Activated CD4-positive, alpha-beta memory T cell treated with anti-CD3 and anti-CD28 coated beads, Interleukin-2, amount 10 ng/mL, durations not matched to agents 7 days and 5 days (primary cell): ENCODE measurements at regions not wholly inside any gene's neighbourhood (a gene's known extent, or its start where the extent isn't known, plus 50 kb on each side); places are given as distances from the start of the nearest gene placed in this dataset.

Experiments used
- CTCF ChIA-PET: fragments of 350-600 bp; sonication (Branson Sonifier 250); formaldehyde crosslinking; loops from one replicate; lab custom pipeline; 2021; ENCODE audit warnings: antibody characterized with exemption, inconsistent platforms; lab: Charles Lee
- POLR2A ChIA-PET: fragments of 350-600 bp; sonication (Branson Sonifier 250); formaldehyde crosslinking; loops from one replicate; lab custom pipeline; 2021; ENCODE audit warnings: antibody characterized with exemption; lab: Charles Lee
- DNase-seq: peaks from one replicate; pipeline ENCODE4 v3.0.0-alpha.2; 2020
- H3K27ac Mint-ChIP-seq: one replicate; pipeline ENCODE4 v1.8.0; 2021; ENCODE audit warnings: mild to moderate bottlenecking, mixed read lengths
- H3K27me3 Mint-ChIP-seq: one replicate; pipeline ENCODE4 v1.8.0; 2021; ENCODE audit warnings: mixed read lengths
- H3K36me3 Mint-ChIP-seq: one replicate; pipeline ENCODE4 v1.8.0; 2021; ENCODE audit warnings: low read depth, mixed read lengths
- H3K4me1 Mint-ChIP-seq: one replicate; pipeline ENCODE4 v1.8.0; 2021; ENCODE audit warnings: mixed read lengths
- H3K4me3 Mint-ChIP-seq: one replicate; pipeline ENCODE4 v1.8.0; 2021; ENCODE audit warnings: mild to moderate bottlenecking, mixed read lengths
- H3K9me3 Mint-ChIP-seq: one replicate; pipeline ENCODE4 v1.8.0; 2021; ENCODE audit warnings: mixed read lengths

DNA sequence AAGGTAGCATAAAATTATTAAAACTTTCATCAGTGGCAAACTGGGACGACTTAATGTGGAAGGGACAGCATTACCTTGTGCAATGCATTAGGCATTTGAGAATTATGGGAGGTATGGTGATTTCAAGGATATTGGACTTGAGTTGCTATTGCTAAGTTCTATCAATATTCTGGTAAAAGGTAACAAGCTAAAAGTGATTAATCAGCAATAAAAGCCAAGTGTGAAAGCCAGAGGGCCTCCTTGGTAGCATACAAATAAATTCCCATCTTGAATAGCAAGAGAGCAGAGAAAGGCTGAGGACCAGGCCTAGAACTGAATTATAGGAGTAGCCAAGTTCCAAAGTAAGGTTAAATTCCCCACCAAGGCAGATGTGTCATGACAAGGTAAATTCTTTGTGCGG is 74.2 kb upstream of the KCNH7 start:
- POLR2A ChIA-PET = no interaction called here
- CTCF ChIA-PET = no interaction called here
- H3K27ac Mint-ChIP-seq = no peak overlapping the region
- no peak overlapping the region for H3K4me3 Mint-ChIP-seq
- H3K4me1 Mint-ChIP-seq = no peaks in the 10 kb centered on the region
- H3K36me3 Mint-ChIP-seq = no peaks in the 10 kb centered on the region
- no peak for DNase-seq
- H3K9me3 Mint-ChIP-seq = peaks cover 6% of the 10 kb centered on the region
- no peaks in the 10 kb centered on the region for H3K27me3 Mint-ChIP-seq

DNA sequence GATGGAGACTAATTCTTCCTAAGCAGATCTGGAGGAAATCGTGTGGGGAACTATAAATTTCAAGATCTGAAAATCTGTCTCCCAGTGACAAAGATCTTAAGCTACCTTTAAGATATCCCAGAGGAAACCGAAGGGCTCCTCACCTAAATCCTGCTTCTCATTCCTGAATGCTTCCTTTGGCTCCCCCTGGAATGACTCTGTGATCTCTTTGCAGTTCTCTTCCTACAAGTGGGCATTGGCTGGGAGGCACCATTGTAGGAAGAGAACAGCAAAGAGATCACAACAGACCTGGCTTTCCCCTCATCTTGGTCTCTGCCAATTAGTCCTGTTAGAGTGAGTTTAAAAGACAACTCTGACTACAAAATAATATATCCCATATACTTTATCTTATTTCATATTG is 70.0 kb upstream of the KCNH7 start:
- DNase-seq = no peak
- Mint-ChIP-seq H3K4me1 (no peaks in the 10 kb centered on the region), H3K36me3 (no peaks in the 10 kb centered on the region), H3K27me3 (no peaks in the 10 kb centered on the region), H3K27ac (no peak overlapping the region), H3K9me3 (no peaks in the 10 kb centered on the region), H3K4me3 (no peak overlapping the region)
- CTCF ChIA-PET = no interaction called here
- POLR2A ChIA-PET = no interaction called here

DNA sequence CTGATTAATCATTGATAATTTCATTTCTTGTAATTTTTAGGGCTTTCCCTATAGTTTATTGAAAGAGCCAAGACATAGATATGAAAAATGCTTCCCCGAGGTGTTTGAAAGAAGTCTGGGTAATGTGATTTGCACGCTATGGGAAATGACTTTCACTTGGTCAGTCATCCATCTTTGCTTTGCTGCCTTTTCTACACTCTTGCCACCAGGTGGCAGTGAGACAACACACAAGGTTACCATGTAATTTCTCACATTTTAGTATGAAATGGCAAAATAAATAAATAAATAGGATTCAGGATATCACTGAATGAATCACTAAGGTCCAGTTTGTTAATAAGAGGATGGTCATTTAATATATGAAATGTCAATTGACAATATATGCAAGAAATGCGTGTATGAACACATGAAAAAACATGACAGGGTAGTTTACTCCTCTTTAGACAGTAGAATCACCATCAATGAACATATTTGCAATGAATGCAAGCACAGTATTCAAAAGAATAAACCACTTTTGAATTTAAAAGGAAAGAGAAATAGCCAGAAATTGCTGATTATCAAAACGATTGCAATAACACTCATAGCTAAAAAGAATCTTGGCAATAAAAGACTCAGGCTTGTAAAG is 52.2 kb upstream of the KCNH7 start:
- no peaks in the 10 kb centered on the region for H3K36me3 Mint-ChIP-seq
- ChIA-PET POLR2A (no interaction called here), CTCF (no interaction called here)
- DNase-seq = no peak
- H3K9me3 Mint-ChIP-seq = no peaks in the 10 kb centered on the region
- no peak overlapping the region for H3K4me3 Mint-ChIP-seq
- H3K27ac Mint-ChIP-seq = no peak overlapping the region
- H3K4me1 Mint-ChIP-seq = no peaks in the 10 kb centered on the region
- no peaks in the 10 kb centered on the region for H3K27me3 Mint-ChIP-seq

DNA sequence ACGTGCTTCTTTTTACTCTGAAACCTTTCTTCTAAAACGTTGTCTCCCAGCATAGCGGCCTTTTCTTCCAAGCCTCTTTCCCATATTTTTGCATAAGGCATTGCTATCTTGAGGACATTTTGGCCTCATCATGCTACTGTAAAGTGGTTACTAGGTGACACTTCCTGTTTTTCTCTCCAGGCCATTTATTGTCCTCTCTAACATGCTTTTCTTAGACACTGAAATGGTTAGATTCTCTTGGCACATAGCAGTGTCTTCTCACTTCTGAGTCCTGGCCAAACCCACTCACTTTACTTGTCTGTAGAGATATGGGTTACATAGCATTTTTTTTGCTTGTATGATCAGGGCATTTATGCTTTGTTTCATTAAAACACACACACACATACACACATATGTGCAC is 50.1 kb upstream of the KCNH7 start:
- ChIA-PET POLR2A (no interaction called here), CTCF (no interaction called here)
- Mint-ChIP-seq H3K27ac (no peak overlapping the region), H3K9me3 (no peaks in the 10 kb centered on the region), H3K27me3 (no peaks in the 10 kb centered on the region), H3K4me1 (no peaks in the 10 kb centered on the region), H3K4me3 (no peak overlapping the region), H3K36me3 (no peaks in the 10 kb centered on the region)
- no peak for DNase-seq
